ENCODE measurements at regions not wholly inside any gene's neighbourhood (a gene's known extent, or its start where the extent isn't known, plus 50 kb on each side); places are given as distances from the start of the nearest gene placed in this dataset.
A peak's percentile ranks its signal among the peaks of the same experiment; 100 is the strongest.

DNA sequence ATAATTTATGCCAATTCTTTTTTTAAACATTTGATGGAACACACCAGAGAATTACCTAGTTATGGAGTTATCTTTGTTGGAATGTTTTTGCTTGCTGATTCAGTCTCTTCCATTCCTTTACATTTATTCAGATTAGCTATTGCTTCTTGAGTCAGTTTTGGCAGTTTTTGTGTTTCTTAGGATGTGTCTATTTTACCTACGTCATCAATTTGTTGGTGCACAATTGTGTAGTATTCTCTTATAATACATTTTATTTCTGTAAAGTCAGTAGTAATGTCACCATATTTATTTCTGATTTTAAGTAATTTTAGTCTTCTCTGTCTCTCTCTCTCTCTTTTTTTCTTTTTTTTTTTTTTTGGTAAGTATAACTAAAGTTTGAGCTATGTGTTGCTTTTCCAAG is 929.5 kb upstream of the RAG2 start:
- DNase-seq (ENCODE audit: low read depth, low spot score), result no peak

DNA sequence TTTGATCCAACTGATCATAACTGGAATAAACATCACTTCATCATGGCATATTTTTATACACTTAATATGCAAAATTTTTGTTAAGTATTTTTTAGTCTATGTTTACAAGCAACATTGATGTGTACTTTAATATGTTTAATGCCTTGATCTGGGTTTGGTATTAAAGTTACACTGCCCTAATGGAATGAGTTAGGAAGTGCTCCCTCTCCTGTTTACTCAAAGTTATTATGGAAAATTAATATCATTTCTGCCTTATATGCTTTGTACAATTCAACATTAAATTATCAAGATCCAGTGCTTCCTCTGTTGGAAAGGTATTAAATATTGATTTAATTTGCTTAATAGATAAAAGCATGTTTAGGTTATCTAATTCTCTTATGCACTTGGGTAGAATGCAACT is 927.3 kb upstream of the RAG2 start:
- DNase-seq (ENCODE audit: low read depth, low spot score), result no peak

DNA sequence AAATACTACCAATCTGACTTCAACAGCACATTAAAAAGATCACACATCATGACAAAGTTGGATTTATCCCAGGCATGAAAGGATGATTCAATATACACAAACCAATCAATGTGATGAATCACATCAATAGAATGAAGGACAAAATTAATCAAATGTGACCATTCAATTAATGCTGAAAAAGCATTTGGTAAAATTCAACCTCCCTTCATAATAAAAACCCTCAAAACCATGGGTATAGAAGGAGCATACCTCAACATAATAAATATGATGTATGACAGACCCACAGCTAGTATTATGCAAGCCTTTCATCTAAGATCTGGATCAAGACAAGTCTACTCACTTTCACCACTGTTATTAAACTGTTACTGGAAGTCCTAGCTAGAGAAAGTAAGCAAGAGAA is 921.7 kb upstream of the RAG2 start:
- DNase-seq (ENCODE audit: low read depth, low spot score), result no peak

- no peak for DNase-seq (ENCODE audit: low read depth, low spot score)
Observed at GRCh38 chr11:37512156-37512780, 914.2 kb upstream of the RAG2 start.

GRCh38 chr11:37511425-37511933 is 913.4 kb upstream of the RAG2 start:
- DNase-seq (ENCODE audit: low read depth, low spot score), result no peak

GRCh38 chr11:37509506-37509905 is 911.5 kb upstream of the RAG2 start:
- no peak for DNase-seq (ENCODE audit: low read depth, low spot score)

- no peak for DNase-seq (ENCODE audit: low read depth, low spot score)
Observed at GRCh38 chr11:37506531-37506930, 908.5 kb upstream of the RAG2 start.

DNA sequence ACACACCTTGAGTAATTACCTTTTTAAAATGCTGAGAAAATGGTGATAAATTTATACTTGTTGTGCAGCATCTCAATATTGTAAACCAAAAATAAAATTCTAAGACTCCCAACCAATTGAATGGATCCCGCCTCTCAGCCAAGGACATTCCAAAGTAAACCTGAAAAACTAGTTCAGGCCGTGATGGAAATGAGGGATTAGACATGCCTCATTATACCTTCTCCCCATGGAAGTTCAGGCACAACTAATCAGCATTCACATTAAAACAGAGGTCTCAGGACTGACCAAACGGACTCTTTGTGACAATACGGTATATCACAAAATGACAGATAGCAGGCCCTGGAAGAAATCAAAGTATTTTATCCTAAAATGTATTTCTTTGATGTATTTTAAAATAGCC is 907.4 kb upstream of the RAG2 start:
- DNase-seq (ENCODE audit: low read depth, low spot score), result no peak

DNA sequence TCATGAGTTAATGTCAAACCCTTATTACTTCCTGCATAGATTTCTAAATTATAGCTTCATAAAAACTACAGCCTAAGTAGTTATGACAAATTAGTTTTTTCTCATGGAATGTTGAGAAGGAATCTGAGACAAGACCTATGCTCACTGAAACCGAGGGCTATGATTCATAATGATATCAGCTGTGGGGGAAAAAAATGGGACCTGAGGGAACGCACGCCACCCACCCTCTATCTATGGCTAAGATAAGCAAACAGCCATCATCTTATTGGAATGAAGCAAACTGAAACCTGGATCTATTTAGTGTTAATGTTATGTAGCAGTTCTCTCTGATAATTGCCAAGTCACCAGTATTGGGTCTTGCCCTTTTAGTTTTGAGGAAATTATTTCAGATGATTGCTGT is 906.9 kb upstream of the RAG2 start:
- peak; percentile 32 for DNase-seq (ENCODE audit: low read depth, low spot score)

- no peak for DNase-seq (ENCODE audit: low read depth, low spot score)
Observed at GRCh38 chr11:37504060-37504611, 906.1 kb upstream of the RAG2 start.

DNA sequence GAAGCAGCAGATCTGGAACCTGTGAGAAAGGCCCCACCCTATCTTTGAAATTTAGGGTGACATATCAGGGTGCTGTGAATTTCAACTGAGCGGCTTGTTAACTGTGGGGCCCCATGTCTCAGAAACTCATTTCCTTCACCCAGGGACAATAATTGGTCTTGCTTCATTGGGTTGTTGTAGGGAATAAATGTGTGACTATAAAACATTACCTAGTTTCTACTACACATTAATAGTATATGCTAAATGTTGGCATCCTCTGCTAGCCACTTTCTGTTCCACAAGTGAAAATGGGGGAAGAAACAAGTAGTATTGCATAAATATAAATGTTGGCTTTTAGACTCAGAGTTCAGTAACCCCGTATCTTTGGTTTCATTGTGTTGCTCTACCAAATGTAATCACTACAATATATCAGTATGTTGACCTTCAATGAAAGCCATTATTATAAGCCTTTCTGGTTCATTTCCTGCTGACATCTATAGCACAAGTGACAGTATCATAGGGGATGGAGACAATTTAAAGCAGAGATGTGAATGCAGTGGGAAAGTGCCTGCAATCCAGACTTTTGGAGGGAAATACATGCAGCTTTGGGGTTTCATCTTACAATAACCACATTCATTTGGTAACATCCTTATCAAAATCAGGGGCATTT is 905.5 kb upstream of the RAG2 start:
- DNase-seq (ENCODE audit: low read depth, low spot score), result no peak

DNA sequence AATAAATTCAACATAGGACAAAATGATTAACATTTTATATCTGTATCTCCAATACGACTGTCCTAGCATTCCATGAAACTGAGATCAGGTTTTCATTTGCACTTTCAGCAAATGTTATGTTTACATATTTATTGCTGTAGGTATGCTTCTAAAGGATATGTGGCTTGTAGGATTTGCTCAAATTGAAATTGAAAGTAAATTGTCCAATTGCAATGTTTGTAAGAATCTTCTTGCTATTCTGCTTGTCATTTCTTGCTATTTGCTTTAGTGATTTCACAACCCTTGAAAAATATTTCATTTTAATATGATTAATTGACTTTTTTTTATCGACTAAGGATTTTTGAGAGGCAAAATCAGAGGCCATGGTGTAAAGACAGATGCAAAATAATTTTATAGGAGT is 904.2 kb upstream of the RAG2 start:
- no peak for DNase-seq (ENCODE audit: low read depth, low spot score)

DNA sequence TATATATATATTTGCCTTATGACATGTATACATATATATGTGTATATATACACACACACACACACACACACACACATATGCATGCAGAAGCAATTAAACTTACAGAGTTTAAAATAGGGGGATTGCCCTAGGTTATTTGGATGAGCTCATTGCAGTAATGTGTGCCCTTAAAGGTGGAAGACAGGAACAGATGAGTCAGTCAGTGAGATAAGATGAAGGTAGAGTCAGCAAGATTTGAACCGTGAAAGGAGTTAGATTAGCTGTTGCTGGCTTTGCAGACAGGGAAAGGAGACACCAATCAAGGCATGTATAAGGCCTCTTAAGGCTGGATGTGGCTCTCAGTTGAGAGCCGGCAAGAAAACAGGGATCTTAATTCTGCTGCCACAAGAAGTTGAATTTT is 902.4 kb upstream of the RAG2 start:
- no peak for DNase-seq (ENCODE audit: low read depth, low spot score)

DNA sequence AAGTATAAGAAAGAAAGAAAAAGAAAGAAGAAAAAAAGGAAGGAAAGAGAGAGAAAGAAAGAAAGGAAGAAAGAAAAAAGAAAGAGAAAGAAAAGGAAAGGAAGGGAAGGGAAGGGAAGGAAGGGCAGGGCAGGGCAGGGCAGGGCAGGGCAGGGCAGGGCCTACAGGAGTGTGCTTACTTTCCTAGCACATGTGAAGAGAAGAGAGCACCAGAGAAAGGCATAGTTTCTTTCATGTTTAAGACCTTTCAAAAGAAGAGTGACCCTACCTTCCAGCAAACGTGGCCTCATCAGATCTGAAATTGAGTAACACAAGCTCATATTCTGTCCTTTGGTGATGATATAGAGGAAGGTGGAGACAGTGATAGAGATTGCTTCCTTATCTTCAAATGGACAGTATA is 899.3 kb upstream of the RAG2 start:
- DNase-seq (ENCODE audit: low read depth, low spot score), result no peak

GRCh38 chr11:37496201-37496600 is 898.2 kb upstream of the RAG2 start:
- DNase-seq (ENCODE audit: low read depth, low spot score), result no peak

- no peak for DNase-seq (ENCODE audit: low read depth, low spot score)
Observed at GRCh38 chr11:37484298-37484697, 886.3 kb upstream of the RAG2 start.

DNA sequence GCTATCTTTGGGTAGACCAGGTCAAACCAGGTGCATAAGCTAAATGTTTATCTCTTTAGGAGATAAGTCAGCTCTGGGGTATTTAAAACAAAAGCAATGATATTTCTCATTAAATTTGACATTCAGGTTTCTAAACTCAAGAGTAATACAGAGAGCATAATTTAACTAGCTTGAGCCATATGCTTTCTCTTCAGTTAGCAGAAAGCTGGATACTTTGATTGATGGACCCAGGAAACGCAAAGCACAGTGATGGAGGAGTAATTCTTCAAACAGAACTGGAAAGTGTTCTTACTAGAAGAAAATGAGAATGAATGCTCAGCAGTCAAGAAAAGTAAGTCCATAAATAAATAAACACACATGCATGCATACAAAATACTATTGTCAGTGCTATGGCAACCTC is 885.7 kb upstream of the RAG2 start:
- no peak for DNase-seq (ENCODE audit: low read depth, low spot score)

DNA sequence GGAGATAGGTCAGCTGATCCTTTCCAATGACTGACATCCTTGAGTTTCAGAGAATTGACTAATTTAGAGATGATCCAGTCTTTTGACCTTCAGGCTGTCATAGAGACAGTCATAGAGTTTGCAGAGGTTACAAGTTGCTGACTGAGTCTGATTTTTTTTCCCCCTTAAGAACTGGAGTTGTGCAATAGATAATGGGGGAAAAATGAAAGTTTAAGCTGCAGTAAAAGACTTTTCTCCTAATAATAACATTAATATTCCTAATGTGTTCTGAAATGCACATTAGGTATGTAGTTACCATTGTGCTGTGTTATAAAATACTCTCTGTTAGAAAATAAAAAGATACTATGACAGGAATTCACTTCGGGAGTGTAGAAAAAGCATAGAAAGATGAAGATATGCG is 876.9 kb upstream of the RAG2 start:
- no peak for DNase-seq (ENCODE audit: low read depth, low spot score)

DNA sequence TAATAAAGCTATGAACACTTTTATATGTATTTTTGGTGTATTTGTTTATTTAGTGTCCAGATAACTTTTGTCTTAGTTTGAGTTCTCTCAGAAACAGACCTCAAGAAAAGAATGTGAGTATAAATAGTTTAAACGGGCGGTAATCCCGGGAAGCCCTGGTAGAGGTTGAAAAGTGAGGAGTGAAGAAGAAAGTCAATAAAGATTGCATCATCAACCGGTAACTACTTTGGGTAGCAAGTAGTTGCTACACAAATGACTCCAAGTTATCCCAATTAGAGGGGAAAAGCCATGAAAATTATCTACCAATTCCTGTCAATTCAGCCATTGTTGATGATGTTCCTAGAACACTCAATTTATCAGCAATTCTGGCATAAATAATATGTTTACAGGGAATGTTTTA is 870.3 kb upstream of the RAG2 start:
- no peak for DNase-seq (ENCODE audit: low read depth, low spot score)

GRCh38 chr11:37465221-37465620 is 867.2 kb upstream of the RAG2 start:
- DNase-seq (ENCODE audit: low read depth, low spot score), result no peak

- DNase-seq (ENCODE audit: low read depth, low spot score), result no peak
Observed at GRCh38 chr11:37459456-37459855, 861.4 kb upstream of the RAG2 start.

GRCh38 chr11:37456746-37457145 is 858.7 kb upstream of the RAG2 start:
- no peak for DNase-seq (ENCODE audit: low read depth, low spot score)

DNA sequence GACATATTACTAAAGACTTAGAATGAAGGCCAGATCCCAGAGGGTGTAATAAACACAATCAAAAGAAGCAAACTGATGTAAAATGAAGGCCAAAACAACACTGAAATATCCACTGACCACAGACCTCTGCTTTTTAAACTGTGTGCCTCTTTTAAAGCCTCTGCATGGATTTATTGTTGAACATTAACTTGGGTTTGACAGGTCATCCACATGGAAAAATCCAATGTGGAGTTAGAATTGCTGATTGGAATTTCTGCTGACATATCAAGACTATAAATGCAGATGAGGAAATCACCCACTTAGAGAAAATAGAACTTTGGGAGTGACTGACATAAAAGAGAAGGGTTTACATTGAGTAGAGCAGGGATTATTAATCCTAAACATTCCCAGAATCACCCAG is 853.9 kb upstream of the RAG2 start:
- DNase-seq (ENCODE audit: low read depth, low spot score), result no peak
